ENCODE measurements at regions not wholly inside any gene's neighbourhood (a gene's known extent, or its start where the extent isn't known, plus 50 kb on each side); places are given as distances from the start of the nearest gene placed in this dataset.

DNA sequence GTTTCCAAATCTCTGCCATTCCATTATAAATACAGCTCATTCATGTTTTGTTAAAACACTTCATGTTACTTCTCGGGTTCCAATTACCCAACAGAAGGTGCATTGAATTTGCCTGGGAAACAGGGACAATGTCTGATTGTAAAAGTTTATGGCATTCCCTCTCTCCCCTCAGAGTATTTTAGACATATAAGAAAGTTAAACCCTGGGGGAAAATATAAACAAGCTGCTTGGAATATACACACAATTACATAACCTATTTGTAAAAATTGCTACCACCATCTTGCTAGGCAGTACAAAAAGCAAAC lies 60.0 kb downstream of the BTG1 start:
- TF ChIP-seq, protein P1, sequence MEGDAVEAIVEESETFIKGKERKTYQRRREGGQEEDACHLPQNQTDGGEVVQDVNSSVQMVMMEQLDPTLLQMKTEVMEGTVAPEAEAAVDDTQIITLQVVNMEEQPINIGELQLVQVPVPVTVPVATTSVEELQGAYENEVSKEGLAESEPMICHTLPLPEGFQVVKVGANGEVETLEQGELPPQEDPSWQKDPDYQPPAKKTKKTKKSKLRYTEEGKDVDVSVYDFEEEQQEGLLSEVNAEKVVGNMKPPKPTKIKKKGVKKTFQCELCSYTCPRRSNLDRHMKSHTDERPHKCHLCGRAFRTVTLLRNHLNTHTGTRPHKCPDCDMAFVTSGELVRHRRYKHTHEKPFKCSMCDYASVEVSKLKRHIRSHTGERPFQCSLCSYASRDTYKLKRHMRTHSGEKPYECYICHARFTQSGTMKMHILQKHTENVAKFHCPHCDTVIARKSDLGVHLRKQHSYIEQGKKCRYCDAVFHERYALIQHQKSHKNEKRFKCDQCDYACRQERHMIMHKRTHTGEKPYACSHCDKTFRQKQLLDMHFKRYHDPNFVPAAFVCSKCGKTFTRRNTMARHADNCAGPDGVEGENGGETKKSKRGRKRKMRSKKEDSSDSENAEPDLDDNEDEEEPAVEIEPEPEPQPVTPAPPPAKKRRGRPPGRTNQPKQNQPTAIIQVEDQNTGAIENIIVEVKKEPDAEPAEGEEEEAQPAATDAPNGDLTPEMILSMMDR (IDR thresholded peaks at IDR 0.05 in 8 of 11, conservative IDR thresholded peaks at IDR 0.05 in 3 of 11) = no peak
- no peak for TF ChIP-seq POLR2A (IDR thresholded peaks at IDR 0.05)
- no peak for TF ChIP-seq POLR2AphosphoS5 (IDR thresholded peaks at IDR 0.05)
